ENCODE measurements at regions not wholly inside any gene's neighbourhood (a gene's known extent, or its start where the extent isn't known, plus 50 kb on each side); places are given as distances from the start of the nearest gene placed in this dataset.

DNA sequence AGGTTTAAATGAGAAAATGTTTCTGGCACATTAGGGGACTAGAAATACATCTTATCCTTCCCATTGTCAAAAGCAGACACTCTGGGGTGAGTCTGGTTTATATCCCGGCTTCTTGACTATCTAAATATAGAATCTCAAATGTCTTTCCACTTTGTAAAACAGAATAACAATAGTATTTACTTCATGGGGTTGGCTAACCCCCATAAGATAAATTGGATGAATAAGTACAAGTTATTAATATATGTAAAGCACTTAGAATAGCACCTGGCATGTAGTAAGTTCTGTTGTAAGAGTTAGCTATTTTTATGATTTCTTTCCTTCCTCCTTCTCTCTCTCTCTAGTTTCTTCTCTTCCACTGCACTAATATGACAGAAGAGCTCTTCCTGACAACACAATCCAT lies 499.1 kb downstream of the INSC start:
- no peak overlapping the region for H3K27ac Mint-ChIP-seq (ENCODE audit: low read depth, unreplicated experiment)
- no peak overlapping the region for H3K4me3 Mint-ChIP-seq (ENCODE audit: unreplicated experiment)
- no peaks in the 10 kb centered on the region for H3K4me1 Mint-ChIP-seq (ENCODE audit: insufficient read depth, unreplicated experiment)
- ChIA-PET POLR2A (no interaction called here), CTCF (no interaction called here)
- TF ChIP-seq, protein P1, sequence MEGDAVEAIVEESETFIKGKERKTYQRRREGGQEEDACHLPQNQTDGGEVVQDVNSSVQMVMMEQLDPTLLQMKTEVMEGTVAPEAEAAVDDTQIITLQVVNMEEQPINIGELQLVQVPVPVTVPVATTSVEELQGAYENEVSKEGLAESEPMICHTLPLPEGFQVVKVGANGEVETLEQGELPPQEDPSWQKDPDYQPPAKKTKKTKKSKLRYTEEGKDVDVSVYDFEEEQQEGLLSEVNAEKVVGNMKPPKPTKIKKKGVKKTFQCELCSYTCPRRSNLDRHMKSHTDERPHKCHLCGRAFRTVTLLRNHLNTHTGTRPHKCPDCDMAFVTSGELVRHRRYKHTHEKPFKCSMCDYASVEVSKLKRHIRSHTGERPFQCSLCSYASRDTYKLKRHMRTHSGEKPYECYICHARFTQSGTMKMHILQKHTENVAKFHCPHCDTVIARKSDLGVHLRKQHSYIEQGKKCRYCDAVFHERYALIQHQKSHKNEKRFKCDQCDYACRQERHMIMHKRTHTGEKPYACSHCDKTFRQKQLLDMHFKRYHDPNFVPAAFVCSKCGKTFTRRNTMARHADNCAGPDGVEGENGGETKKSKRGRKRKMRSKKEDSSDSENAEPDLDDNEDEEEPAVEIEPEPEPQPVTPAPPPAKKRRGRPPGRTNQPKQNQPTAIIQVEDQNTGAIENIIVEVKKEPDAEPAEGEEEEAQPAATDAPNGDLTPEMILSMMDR (IDR thresholded peaks at IDR 0.05; ENCODE audit: unreplicated experiment): no peak
- DNase-seq (ENCODE audit: unreplicated experiment): no peak
- no TSS peak for BruUV-seq (replicated peaks)
- intact Hi-C loops (cut with micrococcal nuclease): no loop called here
- H3K27me3 Mint-ChIP-seq (ENCODE audit: insufficient read depth, unreplicated experiment): peaks cover 30% of the 10 kb centered on the region
- H3K36me3 Mint-ChIP-seq (ENCODE audit: insufficient read depth, unreplicated experiment): no peaks in the 10 kb centered on the region
- H3K9me3 Mint-ChIP-seq (ENCODE audit: unreplicated experiment): no peaks in the 10 kb centered on the region

DNA sequence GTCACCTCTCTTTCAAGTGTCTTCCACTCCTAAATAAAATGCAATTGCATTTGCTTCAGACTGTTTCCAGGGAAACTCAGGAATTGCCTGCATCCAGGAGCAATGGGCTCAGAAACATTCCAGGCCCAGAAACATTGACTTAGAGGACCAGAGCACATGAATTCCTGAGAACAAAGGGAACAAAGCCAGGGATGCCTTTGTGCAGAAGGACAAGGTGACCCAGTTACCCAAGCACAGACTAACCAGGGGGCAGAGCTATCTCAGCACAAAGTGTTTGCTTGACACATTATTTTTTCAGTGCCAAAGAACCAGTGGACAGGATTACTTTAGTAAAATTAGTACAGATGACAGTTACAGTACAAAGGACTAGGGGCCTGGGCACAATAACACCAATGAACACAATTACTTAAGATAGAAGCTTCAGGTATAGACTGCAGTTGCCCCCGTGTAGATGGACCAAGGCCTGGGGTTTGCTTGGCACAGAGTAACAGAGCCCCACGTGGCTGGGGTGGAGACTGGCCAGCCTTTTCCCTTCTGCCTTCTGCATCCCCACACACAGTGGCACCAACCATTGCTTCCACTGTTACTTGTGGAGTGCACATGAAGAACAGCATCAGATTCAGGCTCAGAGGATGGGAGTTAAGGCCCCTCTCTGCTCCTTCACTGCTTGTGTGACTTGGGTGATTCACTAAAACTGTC lies 500.8 kb downstream of the INSC start:
- CTCF ChIA-PET: no interaction called here
- H3K9me3 Mint-ChIP-seq (ENCODE audit: unreplicated experiment): no peaks in the 10 kb centered on the region
- TF ChIP-seq, protein P1 (IDR thresholded peaks at IDR 0.05; ENCODE audit: unreplicated experiment): no peak
- BruUV-seq (replicated peaks): no TSS peak
- no peak overlapping the region for H3K27ac Mint-ChIP-seq (ENCODE audit: low read depth, unreplicated experiment)
- DNase-seq (ENCODE audit: unreplicated experiment): no peak
- H3K27me3 Mint-ChIP-seq (ENCODE audit: insufficient read depth, unreplicated experiment): peaks cover 21% of the 10 kb centered on the region
- intact Hi-C loops (cut with micrococcal nuclease): no loop called here
- no peaks in the 10 kb centered on the region for H3K36me3 Mint-ChIP-seq (ENCODE audit: insufficient read depth, unreplicated experiment)
- POLR2A ChIA-PET: no interaction called here
- no peak overlapping the region for H3K4me3 Mint-ChIP-seq (ENCODE audit: unreplicated experiment)
- no peaks in the 10 kb centered on the region for H3K4me1 Mint-ChIP-seq (ENCODE audit: insufficient read depth, unreplicated experiment)

DNA sequence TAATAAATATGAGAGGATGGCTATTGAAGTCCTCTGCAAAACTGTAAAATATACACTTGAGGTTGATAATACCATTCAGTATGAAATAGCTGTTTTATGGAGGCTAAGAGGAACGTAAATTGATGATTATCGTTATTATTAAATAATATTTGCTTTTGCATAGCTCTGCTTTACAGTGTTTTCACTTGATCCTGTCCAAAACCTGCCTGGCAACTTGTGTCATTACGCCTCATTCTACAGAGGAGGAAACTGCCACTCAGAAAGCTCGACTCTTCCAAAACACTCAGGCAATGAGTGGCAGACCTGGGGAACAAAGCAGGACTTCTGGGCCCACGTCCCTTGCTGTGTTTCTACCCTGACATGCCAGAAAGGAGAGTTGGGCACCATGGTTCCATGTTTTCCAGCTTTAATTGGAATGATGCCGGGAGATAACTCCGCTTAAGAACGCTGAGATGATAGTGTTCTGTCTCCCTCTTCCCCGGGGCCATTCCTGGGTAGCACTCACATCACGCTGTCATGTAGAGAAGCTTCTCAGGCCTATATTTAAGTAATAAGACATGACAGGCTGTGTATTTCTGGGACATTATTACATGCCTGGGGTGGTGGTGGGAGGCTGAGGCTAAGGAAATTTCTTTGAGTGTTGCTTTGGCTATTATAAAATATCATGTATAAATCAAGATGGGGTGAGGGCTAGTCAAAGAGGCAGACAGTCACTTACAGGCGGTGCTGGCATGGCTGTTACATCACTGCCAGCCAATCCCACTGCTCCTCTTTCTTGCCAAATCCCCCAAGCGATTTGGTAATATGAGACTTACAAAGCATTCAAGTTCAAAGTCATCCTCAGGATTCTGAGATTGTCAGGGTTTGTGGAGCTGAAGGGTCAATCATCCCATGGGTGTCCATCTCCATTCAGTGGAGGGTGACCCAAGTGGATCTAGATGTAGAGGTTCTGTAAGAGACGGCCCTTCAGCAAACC lies 501.7 kb downstream of the INSC start:
- intact Hi-C loops (cut with micrococcal nuclease): no loop called here
- no peak overlapping the region for H3K4me3 Mint-ChIP-seq (ENCODE audit: unreplicated experiment)
- peaks cover 21% of the 10 kb centered on the region for H3K27me3 Mint-ChIP-seq (ENCODE audit: insufficient read depth, unreplicated experiment)
- no peak overlapping the region for H3K27ac Mint-ChIP-seq (ENCODE audit: low read depth, unreplicated experiment)
- TF ChIP-seq, protein P1 (IDR thresholded peaks at IDR 0.05; ENCODE audit: unreplicated experiment): no peak
- no peaks in the 10 kb centered on the region for H3K36me3 Mint-ChIP-seq (ENCODE audit: insufficient read depth, unreplicated experiment)
- POLR2A ChIA-PET: no interaction called here
- BruUV-seq (replicated peaks): no TSS peak
- no peaks in the 10 kb centered on the region for H3K4me1 Mint-ChIP-seq (ENCODE audit: insufficient read depth, unreplicated experiment)
- CTCF ChIA-PET: no interaction called here
- DNase-seq (ENCODE audit: unreplicated experiment): peak; percentile 10
- no peaks in the 10 kb centered on the region for H3K9me3 Mint-ChIP-seq (ENCODE audit: unreplicated experiment)

DNA sequence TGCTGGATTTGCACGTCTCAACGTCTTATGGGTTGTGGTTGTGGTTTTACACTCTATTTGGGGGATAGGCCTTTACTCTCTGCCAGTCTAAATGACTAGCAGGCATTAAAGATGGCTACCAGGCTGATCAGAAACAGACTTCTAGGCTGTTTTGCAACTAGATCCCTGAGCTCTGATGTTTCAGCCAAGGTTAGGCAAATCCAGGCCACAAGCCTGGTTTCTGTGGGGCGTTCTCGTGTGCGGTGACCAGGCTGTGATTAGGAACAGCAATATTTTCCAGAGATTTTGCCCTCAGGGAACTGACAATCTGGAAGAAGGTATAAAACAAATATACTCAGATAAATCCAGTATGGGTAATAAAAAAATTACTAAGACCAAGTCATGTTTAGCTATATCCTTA lies 502.4 kb downstream of the INSC start:
- no peaks in the 10 kb centered on the region for H3K9me3 Mint-ChIP-seq (ENCODE audit: unreplicated experiment)
- CTCF ChIA-PET: no interaction called here
- H3K27me3 Mint-ChIP-seq (ENCODE audit: insufficient read depth, unreplicated experiment): peaks cover 17% of the 10 kb centered on the region
- no peaks in the 10 kb centered on the region for H3K36me3 Mint-ChIP-seq (ENCODE audit: insufficient read depth, unreplicated experiment)
- no peak for DNase-seq (ENCODE audit: unreplicated experiment)
- intact Hi-C loops (cut with micrococcal nuclease): no loop called here
- H3K4me1 Mint-ChIP-seq (ENCODE audit: insufficient read depth, unreplicated experiment): no peaks in the 10 kb centered on the region
- TF ChIP-seq, protein P1 (IDR thresholded peaks at IDR 0.05; ENCODE audit: unreplicated experiment): no peak
- H3K27ac Mint-ChIP-seq (ENCODE audit: low read depth, unreplicated experiment): no peak overlapping the region
- no TSS peak for BruUV-seq (replicated peaks)
- no peak overlapping the region for H3K4me3 Mint-ChIP-seq (ENCODE audit: unreplicated experiment)
- POLR2A ChIA-PET: no interaction called here
